HepG2 (cell line): ENCODE measurements at regions not wholly inside any gene's neighbourhood (a gene's known extent, or its start where the extent isn't known, plus 50 kb on each side); places are given as distances from the start of the nearest gene placed in this dataset.

ENCODE experiments used
- ATAC-seq: fragments of 200-7000 bp; cut with Tn5 transposase; 3 replicates; pipeline ENCODE4 v1.9.1; 2020; ENCODE audit warnings: mild to moderate bottlenecking, moderate library complexity
- BruUV-seq: library from RNA; stranded (reverse); fragments of 400-500 nt; replicated peaks from 2 replicates; lab custom pipeline; 2021; lab: Mats Ljungman, UMichigan
- CTCF ChIA-PET: fragments of 300-600 bp; formaldehyde crosslinking; extraction: SDS; loops from one replicate; lab custom pipeline; 2021; ENCODE audit warnings: low total read pairs, inconsistent platforms, low intra/inter-chr PET ratio; lab: Yijun Ruan, JAX
- POLR2A ChIA-PET: fragments of 350-600 bp; sonication (Branson Sonifier 250); formaldehyde crosslinking; loops from one replicate; lab custom pipeline; 2020; ENCODE audit warnings: antibody characterized with exemption, inconsistent platforms; lab: Yijun Ruan, JAX
- DNase-seq: peaks from one replicate; pipeline ENCODE4 v3.0.0-alpha.2; 2015; ENCODE audit warnings: low spot score
- FAIRE-seq: peaks from 3 replicates; lab custom pipeline; 2011; peaks lifted over from hg19 to GRCh38; lab: Jason Lieb, UNC
- H2AFZ ChIP-seq: one replicate; pipeline ENCODE4 v1.6.1; 2011; ENCODE audit warnings: low read length, inconsistent platforms
- H3K27ac ChIP-seq: fragments of 300-600 bp; 3 replicates; pipeline ENCODE4 v1.8.0; 2011; ENCODE audit warnings: mixed run types, mild to moderate bottlenecking, mixed read lengths, low read length, inconsistent platforms; ENCODE audit not compliant: insufficient read depth; ENCODE audit errors: extremely low read length
- H3K27me3 ChIP-seq, 2 experiments: fragments of 200-600 bp in 1 of 2; 2 replicates in 1 of 2; 3 replicates in 1 of 2; pipeline versions ENCODE4 v1.6.0 to v1.8.0; 2011; ENCODE audit warnings: low read length in 2 of 2, mild to moderate bottlenecking in 2 of 2, moderate library complexity in 2 of 2, inconsistent platforms in 1 of 2; ENCODE audit not compliant: insufficient read depth in 2 of 2, control insufficient read depth in 1 of 2
- H3K36me3 ChIP-seq, 2 experiments: fragments of 200-600 bp in 1 of 2; replicated peaks in 1 of 2; 2 replicates in 1 of 2; 3 replicates in 1 of 2; pipeline versions ENCODE4 v1.5.1 to v1.8.0; 2011; ENCODE audit warnings: low read length in 2 of 2, inconsistent platforms in 1 of 2; ENCODE audit not compliant: insufficient read depth in 2 of 2, control insufficient read depth in 1 of 2
- H3K4me1 ChIP-seq: 2 replicates; pipeline ENCODE4 v1.5.1; 2012; ENCODE audit warnings: low read length, inconsistent platforms; ENCODE audit not compliant: insufficient read depth
- H3K4me2 ChIP-seq: 2 replicates; pipeline ENCODE4 v1.6.0; 2011; ENCODE audit warnings: low read depth, low read length, inconsistent platforms
- H3K4me3 ChIP-seq, 3 experiments: fragments of 200-600 bp in 1 of 3; sonication (generic), shearing (Covaris generic) in 1 of 3; replicated peaks in 1 of 3; 2 replicates each; pipeline ENCODE4 v1.5.1; 2011 to 2016; ENCODE audit warnings: low read length in 3 of 3, inconsistent platforms in 2 of 3, low read depth in 2 of 3, mild to moderate bottlenecking in 2 of 3, control low read depth in 1 of 3, mixed read lengths in 1 of 3; ENCODE audit not compliant: insufficient read depth in 1 of 3
- H3K79me2 ChIP-seq: one replicate; pipeline ENCODE4 v1.6.1; 2011; ENCODE audit warnings: low read length, inconsistent platforms; ENCODE audit not compliant: insufficient read depth
- H3K9ac ChIP-seq: 2 replicates; pipeline ENCODE4 v1.6.0; 2011; ENCODE audit warnings: mild to moderate bottlenecking, low read depth, low read length, inconsistent platforms; ENCODE audit not compliant: insufficient read depth
- H3K9me3 ChIP-seq: 2 replicates; pipeline ENCODE4 v1.5.1; 2012; ENCODE audit warnings: mild to moderate bottlenecking, low read length
- H4K20me1 ChIP-seq: 2 replicates; pipeline ENCODE4 v1.6.0; 2011; ENCODE audit warnings: inconsistent platforms, mild to moderate bottlenecking, low read length, moderate library complexity; ENCODE audit not compliant: insufficient read depth
- ARNT2 ChIP-seq: sonication (generic); formaldehyde crosslinking; IDR thresholded peaks from 2 replicates; pipeline ENCODE4 v1.8.0; 2022; ENCODE audit warnings: mild to moderate bottlenecking, low read depth, missing genetic modification reagents, moderate library complexity
- FLYWCH1 ChIP-seq: sonication (generic); formaldehyde crosslinking; IDR thresholded peaks from 2 replicates; pipeline ENCODE4 v1.8.1; 2023; ENCODE audit warnings: mild to moderate bottlenecking, missing genetic modification reagents
- FOXC1 ChIP-seq: sonication (generic); formaldehyde crosslinking; IDR thresholded peaks from 2 replicates; pipeline ENCODE4 v1.8.0; 2022; ENCODE audit warnings: mild to moderate bottlenecking, missing genetic modification reagents, borderline replicate concordance
- KAT8 ChIP-seq: IDR thresholded peaks from 2 replicates; pipeline ENCODE4 v1.6.1; 2016; ENCODE audit warnings: missing genetic modification reagents, missing compliant biosample characterization
- KDM3A ChIP-seq: IDR thresholded peaks from 2 replicates; pipeline ENCODE4 v1.6.1; 2018; ENCODE audit warnings: low read depth, missing compliant biosample characterization
- MEF2D ChIP-seq: sonication (generic); formaldehyde crosslinking; IDR thresholded peaks from 2 replicates; pipeline ENCODE4 v1.5.1; 2020; ENCODE audit warnings: mild to moderate bottlenecking, missing genetic modification reagents
- PHF20 ChIP-seq: sonication (generic); formaldehyde crosslinking; IDR thresholded peaks from 2 replicates; pipeline ENCODE4 v1.5.0; 2020; ENCODE audit warnings: mild to moderate bottlenecking, missing genetic modification reagents
- STAT5B ChIP-seq: sonication (generic); formaldehyde crosslinking; IDR thresholded peaks from 2 replicates; pipeline ENCODE4 v1.4.0; 2020; ENCODE audit warnings: missing genetic modification reagents
- TCF7L2 ChIP-seq: IDR thresholded peaks from 2 replicates; pipeline ENCODE4 v1.6.1; 2011; ENCODE audit warnings: mild to moderate bottlenecking, low read depth, low read length, moderate library complexity
- TERF1 ChIP-seq: sonication (generic); formaldehyde crosslinking; IDR thresholded peaks from 2 replicates; pipeline ENCODE4 v1.8.0; 2022; ENCODE audit warnings: mild to moderate bottlenecking, missing genetic modification reagents, moderate library complexity
- ZBTB38 ChIP-seq: sonication (generic); formaldehyde crosslinking; IDR thresholded peaks from 2 replicates; pipeline ENCODE4 v1.5.1; 2020; ENCODE audit warnings: mild to moderate bottlenecking, missing genetic modification reagents
- ZNF24 ChIP-seq: fragments of 450-650 bp; IDR thresholded peaks from 2 replicates; pipeline ENCODE4 v1.6.1; 2017; ENCODE audit warnings: antibody characterized with exemption, mild to moderate bottlenecking
- ZNF274 ChIP-seq: sonication (generic); formaldehyde crosslinking; IDR thresholded peaks from 2 replicates; pipeline ENCODE4 v1.5.1; 2020; ENCODE audit warnings: mild to moderate bottlenecking, missing genetic modification reagents
- ZNF354B ChIP-seq: sonication (generic); formaldehyde crosslinking; IDR thresholded peaks from 2 replicates; pipeline ENCODE4 v1.8.0; 2022; ENCODE audit warnings: mild to moderate bottlenecking, missing genetic modification reagents
- ZNF597 ChIP-seq: sonication (generic); formaldehyde crosslinking; IDR thresholded peaks from 2 replicates; pipeline ENCODE4 v1.5.0; 2020; ENCODE audit warnings: missing genetic modification reagents
- in situ Hi-C: cut with HindIII; loops from 2 replicates; pipeline ENCODE4 v1.10.0; 2017; ENCODE audit warnings: low pct_unique_long_range_greater_than_20kb; ENCODE audit not compliant: extremely low pct_ligation_motif_present
- intact Hi-C: fragments of 100-400 bp; cut with micrococcal nuclease; formaldehyde crosslinking; loops from one replicate; pipeline ENCODE4 v1.10.0; 2022; ENCODE audit not compliant: unreplicated experiment

- intact Hi-C loops (no loop called here), in situ Hi-C loops (no loop called here)
- Histone ChIP-seq H4K20me1 (no peaks in the 10 kb centered on the region), H2AFZ (no peak overlapping the region), H3K27ac (no peak overlapping the region), H3K4me1 (no peaks in the 10 kb centered on the region)
- TF ChIP-seq ZBTB38 (no peak), FOXC1 (no peak), ZNF354B (CRISPR knock-in tag) (no peak), STAT5B (CRISPR knock-in tag) (no peak), TERF1 (CRISPR knock-in tag) (no peak), TCF7L2 (no peak), ZNF597 (CRISPR knock-in tag) (no peak), MEF2D (no peak), FLYWCH1 (CRISPR knock-in tag) (no peak), ARNT2 (no peak), KDM3A (CRISPR knock-in tag) (no peak), ZNF24 (no peak), ZNF274 (CRISPR knock-in tag) (no peak), PHF20 (no peak), KAT8 (CRISPR knock-in tag) (no peak)
- TF ChIP-seq, all 625 proteins: peak for 0
- no peaks in the 10 kb centered on the region for H3K36me3 ChIP-seq
- no peaks in the 10 kb centered on the region for H3K27me3 ChIP-seq
- DNase-seq = no peak
- no peak for ATAC-seq
- no peaks in the 10 kb centered on the region for H3K79me2 ChIP-seq
- POLR2A ChIA-PET = no interaction called here
- no peak overlapping the region for H3K4me3 ChIP-seq
- BruUV-seq = no TSS peak
- CTCF ChIA-PET = no interaction called here
- H3K9ac ChIP-seq = no peak overlapping the region
- no peak for FAIRE-seq
- H3K4me2 ChIP-seq = no peak overlapping the region
- H3K9me3 ChIP-seq = peaks cover 10% of the 10 kb centered on the region
These were observed 505.4 kb upstream of the FZD8 start for GRCh38 chr10:36147529-36147928.
